ENCODE measurements at regions not wholly inside any gene's neighbourhood (a gene's known extent, or its start where the extent isn't known, plus 50 kb on each side); places are given as distances from the start of the nearest gene placed in this dataset.

GRCh38 chr1:73604739-73605138 lies 593.2 kb downstream of the LRRIQ3 start:
- Histone ChIP-seq H3K4me3 (no peak overlapping the region), H3K27ac (no peak overlapping the region), H3K9me3 (no peaks in the 10 kb centered on the region), H3K36me3 (ENCODE audit: low read depth, missing control alignments) (no peaks in the 10 kb centered on the region), H3K27me3 (no peaks in the 10 kb centered on the region), H3K4me1 (no peaks in the 10 kb centered on the region)
- no peak for DNase-seq
- intact Hi-C loops (cut with DNase I; ENCODE audit: low total_unique reads): no loop called here
- WGBS, 2 donors: 48 to 60% methylated on average over 2 of the region's 2 CpGs
- TF ChIP-seq CTCF (IDR thresholded peaks at IDR 0.05): no peak
- TF ChIP-seq POLR2A (IDR thresholded peaks at IDR 0.05): no peak

GRCh38 chr1:73604211-73604610 lies 593.8 kb downstream of the LRRIQ3 start:
- H3K27ac ChIP-seq: no peak overlapping the region
- H3K36me3 ChIP-seq (ENCODE audit: low read depth, missing control alignments): no peaks in the 10 kb centered on the region
- H3K4me1 ChIP-seq: no peaks in the 10 kb centered on the region
- TF ChIP-seq CTCF (IDR thresholded peaks at IDR 0.05) (no peak), POLR2A (IDR thresholded peaks at IDR 0.05) (no peak)
- intact Hi-C loops (cut with DNase I; ENCODE audit: low total_unique reads): no loop called here
- H3K4me3 ChIP-seq: no peak overlapping the region
- H3K9me3 ChIP-seq: no peaks in the 10 kb centered on the region
- DNase-seq: no peak
- H3K27me3 ChIP-seq: no peaks in the 10 kb centered on the region
- WGBS, 2 donors: 65 to 74% methylated on average over 1 of the region's 1 CpG

- H3K27ac ChIP-seq: no peak overlapping the region
- no peak for TF ChIP-seq POLR2A (IDR thresholded peaks at IDR 0.05)
- TF ChIP-seq CTCF (IDR thresholded peaks at IDR 0.05): no peak
- H3K4me1 ChIP-seq: no peaks in the 10 kb centered on the region
- no peaks in the 10 kb centered on the region for H3K27me3 ChIP-seq
- 64 to 75% methylated on average over 4 of the region's 4 CpGs for WGBS, 2 donors
- no peaks in the 10 kb centered on the region for H3K36me3 ChIP-seq (ENCODE audit: low read depth, missing control alignments)
- H3K9me3 ChIP-seq: no peaks in the 10 kb centered on the region
- DNase-seq: no peak
- intact Hi-C loops (cut with DNase I; ENCODE audit: low total_unique reads): no loop called here
- H3K4me3 ChIP-seq: no peak overlapping the region
Observed at GRCh38 chr1:73593804-73594203, 604.2 kb downstream of the LRRIQ3 start.

- TF ChIP-seq POLR2A (IDR thresholded peaks at IDR 0.05) (no peak), CTCF (IDR thresholded peaks at IDR 0.05) (no peak)
Observed at GRCh38 chr1:73593364-73593763, 604.6 kb downstream of the LRRIQ3 start.

GRCh38 chr1:73587080-73587479 lies 610.9 kb downstream of the LRRIQ3 start:
- no peaks in the 10 kb centered on the region for H3K4me1 ChIP-seq
- no peak for TF ChIP-seq POLR2A (IDR thresholded peaks at IDR 0.05)
- TF ChIP-seq CTCF (IDR thresholded peaks at IDR 0.05): no peak
- no peaks in the 10 kb centered on the region for H3K36me3 ChIP-seq (ENCODE audit: low read depth, missing control alignments)
- WGBS, 2 donors: 91 to 96% methylated on average over 1 of the region's 1 CpG
- H3K4me3 ChIP-seq: no peak overlapping the region
- intact Hi-C loops (cut with DNase I; ENCODE audit: low total_unique reads): no loop called here
- H3K27ac ChIP-seq: no peak overlapping the region
- H3K27me3 ChIP-seq: no peaks in the 10 kb centered on the region
- no peaks in the 10 kb centered on the region for H3K9me3 ChIP-seq
- DNase-seq: no peak

More at GRCh38 chr1:73593364-73593763, 604.6 kb downstream of the LRRIQ3 start:
- DNase-seq: no peak
- intact Hi-C loops (cut with DNase I; ENCODE audit: low total_unique reads): no loop called here
- Histone ChIP-seq H3K9me3 (no peaks in the 10 kb centered on the region), H3K36me3 (ENCODE audit: low read depth, missing control alignments) (no peaks in the 10 kb centered on the region), H3K4me1 (no peaks in the 10 kb centered on the region), H3K27me3 (no peaks in the 10 kb centered on the region), H3K27ac (no peak overlapping the region), H3K4me3 (no peak overlapping the region)
- WGBS, 2 donors: 50 to 51% methylated on average over 3 of the region's 3 CpGs

Measured in testis (tissue), 2 donors.